Dedifferentiated amniotic fluid mesenchymal stem cell (primary cell): ENCODE measurements at regions not wholly inside any gene's neighbourhood (a gene's known extent, or its start where the extent isn't known, plus 50 kb on each side); places are given as distances from the start of the nearest gene placed in this dataset.

Experiments used
- DNase-seq: peaks from one replicate; pipeline ENCODE4 v3.0.0-alpha.2; 2016; ENCODE audit errors: extremely low spot score

DNA sequence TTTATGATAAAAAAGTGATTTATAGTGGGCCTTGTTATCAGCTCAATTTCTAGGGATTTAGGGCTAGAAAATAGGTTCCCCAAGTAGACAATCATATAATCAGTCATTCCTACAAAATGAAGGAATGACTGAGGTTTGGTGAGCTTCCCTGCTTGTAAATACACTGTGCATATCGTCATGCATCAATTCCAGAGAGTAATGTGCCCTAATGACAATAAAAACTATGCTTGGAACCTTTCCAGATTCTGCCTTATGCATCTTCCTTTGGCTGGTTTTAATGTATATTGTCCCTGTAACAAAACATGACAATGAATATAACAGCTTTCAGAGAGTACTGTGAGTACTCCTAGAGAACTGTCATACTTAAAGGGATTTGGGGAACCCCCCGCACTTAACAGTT lies 1310.9 kb downstream of the PCDH7 start:
- DNase-seq = no peak

DNA sequence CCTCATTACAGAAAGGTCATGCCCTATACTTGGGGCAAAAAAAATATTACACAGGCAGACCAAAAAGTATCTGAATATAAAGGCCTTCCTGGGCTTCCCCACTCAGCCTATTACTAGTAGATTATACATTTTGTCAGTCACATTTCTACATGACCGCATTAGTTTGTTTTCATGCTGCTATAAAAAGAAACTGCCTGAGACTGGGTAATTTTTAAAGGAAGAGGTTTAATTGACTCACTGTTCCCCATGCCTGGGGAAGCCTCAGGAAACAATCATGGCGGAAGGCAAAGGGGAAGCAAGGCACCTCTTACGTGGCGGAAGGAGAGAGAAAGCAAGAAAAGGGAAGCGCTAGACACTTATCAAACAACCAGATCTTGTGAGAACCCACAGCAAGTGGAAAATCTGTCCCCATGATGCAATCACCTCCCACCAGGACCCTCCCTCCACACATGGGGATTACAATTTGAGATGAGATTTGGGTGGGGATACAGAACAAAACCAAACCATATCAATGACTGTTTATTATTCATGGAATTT lies 1312.0 kb downstream of the PCDH7 start:
- DNase-seq = no peak

DNA sequence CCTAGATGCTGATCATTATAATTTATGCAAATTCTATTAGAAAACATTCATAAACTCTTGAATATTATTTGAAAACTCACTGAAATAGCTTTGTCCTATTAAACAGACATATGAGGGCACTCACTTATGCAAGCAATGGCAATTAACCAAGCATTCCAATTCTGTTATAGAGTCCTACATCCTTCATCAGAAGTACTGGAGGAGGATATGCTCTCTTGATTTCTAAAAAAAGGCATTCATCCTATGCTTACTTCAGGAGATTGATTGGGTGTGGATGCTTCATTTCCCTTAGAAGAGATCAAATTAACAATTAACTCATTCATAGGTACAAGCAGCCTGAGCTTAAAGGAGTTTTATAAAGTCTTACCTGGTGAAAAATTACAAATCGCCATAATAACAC lies 1317.2 kb downstream of the PCDH7 start:
- DNase-seq = no peak

DNA sequence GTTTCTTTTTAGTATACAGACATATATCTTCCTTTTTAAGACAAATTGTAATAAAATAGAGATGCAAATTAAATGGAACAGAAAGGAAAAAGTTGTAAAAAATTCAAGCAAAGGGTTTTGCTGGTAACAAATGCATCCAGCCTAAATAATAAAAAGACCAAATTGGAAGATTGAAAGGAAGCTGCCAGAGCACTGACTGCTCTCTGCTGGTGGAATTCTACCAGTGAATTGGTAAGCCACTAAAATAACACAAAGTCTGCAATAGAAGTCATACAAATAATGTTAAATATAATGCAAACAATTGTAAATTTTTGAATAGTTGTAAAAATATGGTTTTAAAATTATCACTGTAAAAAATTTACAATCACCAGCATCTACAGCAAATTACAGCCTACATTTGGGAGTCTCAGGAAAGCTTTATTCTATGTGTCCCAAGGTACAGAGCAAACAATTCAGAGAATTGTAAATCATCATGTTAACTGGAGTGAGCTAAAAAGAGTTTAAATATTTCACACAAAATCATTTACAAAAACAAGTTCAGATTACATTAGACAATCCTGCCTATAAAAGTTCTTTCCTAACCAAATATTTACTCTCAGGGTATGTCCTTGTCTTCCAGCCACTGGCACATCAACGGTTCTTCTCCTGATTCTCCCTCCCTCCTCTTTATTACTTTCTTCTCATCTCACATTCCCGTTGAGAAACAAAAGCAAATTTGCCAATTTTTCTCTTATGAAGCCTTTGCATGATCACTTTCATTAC lies 1322.5 kb downstream of the PCDH7 start:
- no peak for DNase-seq

- DNase-seq = no peak
Measured at GRCh38 chr4:32043248-32043633, 1323.1 kb downstream of the PCDH7 start.

DNA sequence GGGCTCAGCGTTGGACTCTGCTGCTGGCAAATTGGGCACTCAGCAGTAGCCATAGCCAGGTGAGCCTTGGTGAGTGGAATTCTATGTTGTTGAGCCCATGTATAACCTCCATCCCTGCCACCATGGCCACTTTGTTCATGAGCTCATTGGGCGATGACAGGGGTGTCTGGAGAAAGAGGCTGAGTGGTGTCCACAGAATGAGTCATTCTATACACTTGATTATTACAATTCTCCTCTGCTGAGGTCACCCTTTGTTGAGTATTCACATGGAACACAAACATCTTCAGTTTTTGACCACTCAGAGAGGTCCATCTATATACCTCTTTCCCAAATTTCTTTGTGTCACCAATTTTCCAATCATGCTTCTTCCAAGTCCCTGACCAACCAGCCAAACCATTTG lies 1341.7 kb downstream of the PCDH7 start:
- no peak for DNase-seq

DNA sequence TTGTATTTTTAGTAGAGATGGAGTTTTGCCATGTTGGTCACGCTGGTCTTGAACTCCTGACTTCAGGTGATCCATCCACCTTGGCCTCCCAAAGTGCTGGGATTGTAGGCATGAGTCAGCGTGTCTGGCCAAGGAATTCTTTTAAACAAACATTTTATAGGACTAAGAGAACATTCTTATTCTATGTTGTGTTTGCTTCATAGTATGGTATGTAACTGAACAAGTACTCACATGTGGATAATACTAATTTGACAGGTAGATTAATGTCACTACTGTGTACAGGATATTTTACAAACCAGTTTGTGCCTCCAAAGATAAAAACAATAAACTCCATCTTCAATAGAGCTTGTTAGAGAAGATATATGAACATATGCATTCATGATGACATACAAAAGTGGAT lies 1353.4 kb downstream of the PCDH7 start:
- DNase-seq = no peak

- no peak for DNase-seq
Measured at GRCh38 chr4:32087211-32087610, 1367.0 kb downstream of the PCDH7 start.

- DNase-seq = no peak
Measured at GRCh38 chr4:32094987-32095386, 1374.8 kb downstream of the PCDH7 start.

DNA sequence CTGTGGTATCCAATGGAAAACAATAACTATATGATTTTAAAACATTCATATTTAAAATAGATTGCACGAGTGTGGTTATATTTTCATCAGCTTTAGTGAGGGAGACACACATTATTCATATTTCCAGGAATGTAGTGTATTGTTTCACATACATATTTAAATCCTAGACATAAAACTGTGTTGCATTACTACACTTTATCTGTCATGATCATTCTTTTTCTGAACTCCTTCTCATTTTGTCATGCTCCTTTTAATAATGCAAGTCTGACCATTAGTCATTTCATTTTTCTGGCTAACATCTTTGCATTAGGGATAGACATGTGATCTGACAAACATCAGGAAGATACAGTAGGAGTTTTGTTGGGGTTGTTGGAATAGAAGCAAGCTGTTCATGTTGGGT lies 1382.7 kb downstream of the PCDH7 start:
- DNase-seq = peak; percentile 82

- DNase-seq = no peak
Measured at GRCh38 chr4:32106767-32107166, 1386.6 kb downstream of the PCDH7 start.

DNA sequence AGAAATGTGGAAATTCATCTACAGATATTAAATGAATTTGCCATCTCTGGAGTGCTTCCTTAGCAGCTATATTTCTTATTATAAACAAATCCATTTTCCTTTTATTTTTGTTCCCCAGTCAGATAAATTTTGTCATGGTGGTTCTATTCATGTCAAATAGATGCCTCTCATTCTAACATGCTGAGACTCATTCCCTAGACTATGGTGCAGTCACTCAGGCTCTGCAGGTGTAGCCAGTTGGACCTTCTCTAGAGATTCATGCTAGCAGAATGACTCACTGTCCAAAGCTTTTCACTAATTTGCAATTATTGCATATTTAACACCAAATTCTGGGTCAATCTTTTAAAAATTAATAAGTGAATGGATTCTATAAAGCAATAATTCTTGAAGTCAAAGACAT lies 1392.7 kb downstream of the PCDH7 start:
- DNase-seq = no peak

- DNase-seq = no peak
Measured at GRCh38 chr4:32117693-32118092, 1397.5 kb downstream of the PCDH7 start.

DNA sequence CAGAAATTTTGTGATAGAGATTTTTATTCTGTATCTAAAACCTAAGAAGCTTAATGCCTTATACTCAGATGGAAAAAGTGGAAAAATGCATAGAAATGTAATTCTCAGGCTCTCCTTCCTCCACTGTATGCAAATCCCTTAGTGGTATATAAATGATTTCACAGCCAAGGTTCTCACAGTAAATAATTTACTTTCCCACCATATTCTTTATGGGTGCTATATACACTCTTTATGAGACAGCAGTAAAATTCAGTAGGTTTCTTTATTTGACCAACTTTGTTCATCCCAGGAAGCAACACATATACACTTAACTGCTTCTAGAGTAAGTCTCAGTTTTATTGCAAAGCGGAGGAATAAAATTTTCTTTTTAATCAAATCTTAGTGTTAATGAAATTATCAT lies 1399.7 kb downstream of the PCDH7 start:
- DNase-seq = no peak

DNA sequence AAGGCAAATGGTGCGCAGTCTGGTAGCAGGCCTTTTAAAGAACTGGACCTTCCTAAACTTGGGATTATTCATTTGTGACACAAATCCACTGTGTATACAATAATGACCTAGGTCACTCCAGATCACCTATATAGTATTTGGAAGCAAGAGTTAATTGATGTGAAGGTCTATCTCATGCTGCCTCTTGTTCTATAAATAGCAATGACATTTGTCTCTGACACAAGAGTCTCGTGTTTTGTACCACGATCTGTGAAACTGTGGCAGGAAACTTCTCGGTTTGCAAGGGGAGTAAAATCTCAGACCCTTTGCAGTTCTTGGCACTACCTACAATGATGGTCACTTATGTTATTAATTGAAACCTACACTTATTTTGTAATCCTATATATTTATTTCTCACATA lies 1408.4 kb downstream of the PCDH7 start:
- DNase-seq = no peak

GRCh38 chr4:32129967-32130366 lies 1409.8 kb downstream of the PCDH7 start:
- DNase-seq = no peak

DNA sequence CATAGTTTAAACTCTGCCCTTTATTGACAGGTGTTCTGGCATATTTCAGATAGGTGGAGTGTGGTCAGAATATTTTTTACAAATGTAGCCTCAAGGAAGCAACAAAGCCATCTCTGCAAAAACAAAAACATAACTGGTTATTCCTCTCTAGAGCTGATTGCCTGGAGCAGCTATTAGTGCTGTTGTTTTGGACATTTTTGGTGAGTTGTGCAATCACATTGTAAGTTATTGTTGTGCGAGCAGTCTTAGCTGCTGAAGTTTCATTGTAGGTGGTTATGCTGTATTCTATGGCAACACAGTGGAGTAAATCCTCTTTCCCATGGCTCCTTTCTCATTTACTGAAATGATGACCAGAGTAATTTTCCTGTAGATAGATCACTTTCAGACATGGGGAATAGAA lies 1413.0 kb downstream of the PCDH7 start:
- no peak for DNase-seq

- DNase-seq = no peak
Measured at GRCh38 chr4:32133734-32134133, 1413.6 kb downstream of the PCDH7 start.

GRCh38 chr4:32135642-32136041 lies 1415.5 kb downstream of the PCDH7 start:
- DNase-seq = no peak

DNA sequence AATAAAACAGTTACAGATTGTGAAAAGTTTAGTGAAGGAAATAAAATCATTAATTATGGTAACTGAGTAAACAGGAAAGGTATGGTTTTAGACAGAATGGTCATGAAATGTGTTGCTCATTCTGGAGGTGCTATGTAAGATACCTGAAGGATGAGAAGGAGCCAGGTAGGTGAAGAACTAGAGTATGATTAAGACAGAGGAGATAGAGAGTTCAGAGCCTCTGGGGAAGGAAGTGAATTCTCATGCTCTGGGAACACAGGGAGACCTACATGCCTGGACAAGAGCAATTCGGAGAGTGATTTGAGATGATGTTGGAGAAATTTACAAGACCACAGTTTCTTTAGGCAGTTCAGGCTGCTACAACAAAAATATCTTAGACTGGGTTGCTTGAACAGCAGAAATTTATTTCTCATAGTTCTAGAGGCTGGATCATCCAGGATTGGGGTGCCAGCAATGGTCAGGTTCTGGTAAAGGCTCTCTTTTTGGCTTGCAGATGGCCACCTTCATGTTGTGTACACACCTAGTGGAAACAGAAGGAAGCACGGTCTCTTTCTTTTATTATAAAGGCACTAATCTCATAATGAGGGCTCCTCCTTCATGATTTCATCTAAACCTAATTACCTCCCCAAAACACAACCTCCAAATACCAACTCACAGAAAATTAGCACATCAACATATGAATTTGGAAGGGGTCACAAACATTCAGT lies 1416.1 kb downstream of the PCDH7 start:
- no peak for DNase-seq

DNA sequence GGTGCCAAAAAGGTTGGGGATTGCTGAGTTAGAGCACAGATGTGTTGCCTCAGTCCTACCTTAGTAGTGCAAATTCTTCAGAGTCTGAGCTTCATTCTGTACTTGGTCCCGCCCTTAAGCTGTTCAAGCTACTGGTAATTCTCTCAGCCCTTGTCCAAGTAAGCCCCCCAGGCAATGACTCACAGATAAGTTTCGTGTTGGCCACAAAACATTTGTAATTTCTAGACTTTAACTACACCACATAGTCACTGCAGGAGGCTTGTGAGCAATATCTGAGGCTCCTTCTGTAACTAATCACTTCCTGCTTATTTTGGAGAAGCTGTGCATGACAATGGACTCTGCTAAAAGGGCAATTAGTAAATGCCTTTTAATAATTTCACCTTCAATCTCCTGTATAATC lies 1420.5 kb downstream of the PCDH7 start:
- peak; percentile 75 for DNase-seq

DNA sequence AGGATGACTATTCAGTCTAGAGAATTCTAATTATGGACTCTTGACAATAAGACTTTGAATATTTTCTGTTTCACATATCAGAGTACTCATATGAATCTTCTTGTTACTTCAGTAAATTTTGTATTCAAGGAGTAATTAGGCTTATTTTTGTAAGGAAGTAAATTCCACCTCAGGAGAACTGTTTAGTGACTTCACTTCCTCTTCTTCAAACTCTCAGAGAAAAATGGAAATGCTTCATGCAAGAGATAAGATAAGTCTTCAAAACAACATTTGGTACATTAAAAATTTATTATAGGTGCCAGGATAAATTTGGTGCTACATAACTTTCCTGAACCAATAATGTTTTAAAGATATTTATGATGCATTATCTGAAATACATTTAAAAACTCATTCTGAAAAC lies 1421.9 kb downstream of the PCDH7 start:
- no peak for DNase-seq

DNA sequence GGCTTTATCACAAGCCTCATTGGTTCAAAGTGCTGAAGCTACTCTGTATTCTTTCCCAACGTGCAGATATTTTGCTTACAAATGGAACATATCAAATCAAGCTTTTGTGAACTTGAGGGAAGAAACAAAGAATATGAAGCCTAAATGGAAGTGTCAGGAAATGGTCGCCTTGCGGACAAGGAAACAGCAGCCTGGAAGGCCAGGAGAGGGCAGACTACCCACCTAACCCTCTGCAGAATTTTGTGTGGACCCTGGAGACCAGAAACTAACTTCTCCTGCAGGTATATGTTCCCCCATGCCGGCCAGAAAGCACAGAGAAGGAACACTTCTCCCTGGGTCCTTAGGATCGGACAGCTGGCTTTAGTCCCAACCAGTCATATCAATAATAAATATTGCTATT lies 1425.8 kb downstream of the PCDH7 start:
- DNase-seq = no peak
